ENCODE measurements at regions not wholly inside any gene's neighbourhood (a gene's known extent, or its start where the extent isn't known, plus 50 kb on each side); places are given as distances from the start of the nearest gene placed in this dataset.
"Not testable (repeated sequence)": the region's sequence is repeated elsewhere in the genome, so short reads cannot be mapped to it uniquely, and the experiment has no call there.

DNA sequence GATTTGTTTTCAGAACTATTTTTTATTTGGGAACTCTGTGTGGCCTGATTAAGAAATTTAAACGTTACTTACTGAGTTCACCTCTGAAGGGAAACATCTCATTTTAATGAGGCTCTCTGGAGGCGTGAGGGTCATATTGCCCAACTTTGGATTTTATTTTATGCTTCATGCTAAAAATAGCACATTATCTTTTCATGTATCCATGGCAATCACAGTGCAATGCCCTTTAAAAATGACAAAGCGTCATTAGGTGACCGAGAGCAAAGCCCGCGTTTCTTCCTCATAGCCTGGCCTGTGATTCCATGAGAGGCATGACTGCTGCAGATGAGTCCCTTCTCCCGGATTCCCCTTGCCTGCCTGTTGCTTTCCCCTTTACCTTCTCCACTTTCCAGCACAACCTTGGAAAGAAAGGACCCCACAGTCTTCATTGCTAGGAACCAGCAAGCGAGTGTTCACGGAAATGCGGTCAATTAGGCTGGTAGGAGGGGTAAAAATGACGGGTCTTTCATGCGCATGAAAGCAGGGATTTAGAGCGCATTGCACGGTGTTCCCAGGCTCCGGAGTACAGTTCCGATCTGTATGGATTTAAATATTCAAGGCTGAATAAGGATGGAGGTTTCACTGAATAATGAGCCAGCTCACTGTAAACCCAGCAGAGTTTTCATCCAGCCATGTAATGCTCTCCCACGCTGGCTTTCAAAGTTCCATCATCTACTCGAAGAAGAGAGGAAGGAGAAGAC lies 98.2 kb upstream of the PITRM1 start:
- no peak for DNase-seq (ENCODE audit: low read depth in 2 of 2)

- DNase-seq (ENCODE audit: low read depth in 2 of 2): no peak
Measured at GRCh38 chr10:3268025-3268424, 95.4 kb upstream of the PITRM1 start.

GRCh38 chr10:3265088-3265487 lies 92.5 kb upstream of the PITRM1 start:
- no peak for DNase-seq (ENCODE audit: low read depth in 2 of 2)

DNA sequence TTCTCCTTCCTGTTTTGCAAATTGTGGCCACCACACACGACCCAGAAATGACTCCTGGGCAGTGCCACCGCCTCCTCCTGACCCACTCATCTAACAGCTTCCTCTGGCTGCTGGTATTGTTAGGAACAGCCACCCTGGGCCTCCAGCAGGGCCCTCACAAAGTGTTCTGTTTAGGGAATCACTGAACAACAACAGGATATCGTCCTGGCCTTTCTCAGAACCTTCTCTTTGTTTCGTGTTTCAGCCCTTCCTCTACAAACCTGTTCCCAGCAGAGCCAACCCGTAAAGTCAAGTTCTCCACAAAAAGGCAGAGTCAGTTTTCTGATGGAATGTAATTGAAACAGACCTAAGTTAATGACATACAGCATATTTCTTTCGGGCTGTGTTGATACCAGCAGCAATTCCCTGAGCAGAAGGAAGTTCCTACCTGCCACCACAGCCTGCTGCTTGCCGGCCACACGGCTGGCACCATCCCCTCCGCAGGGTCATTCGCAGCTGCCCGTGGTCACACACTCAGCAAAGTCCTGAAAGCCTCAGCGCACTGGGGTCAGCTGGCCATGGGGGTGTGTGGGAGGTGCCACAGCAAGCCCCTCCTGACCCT lies 91.7 kb upstream of the PITRM1 start:
- no peak for DNase-seq (ENCODE audit: low read depth in 2 of 2)

- no peak for DNase-seq (ENCODE audit: low read depth in 2 of 2)
Measured at GRCh38 chr10:3263747-3264146, 91.2 kb upstream of the PITRM1 start.

DNA sequence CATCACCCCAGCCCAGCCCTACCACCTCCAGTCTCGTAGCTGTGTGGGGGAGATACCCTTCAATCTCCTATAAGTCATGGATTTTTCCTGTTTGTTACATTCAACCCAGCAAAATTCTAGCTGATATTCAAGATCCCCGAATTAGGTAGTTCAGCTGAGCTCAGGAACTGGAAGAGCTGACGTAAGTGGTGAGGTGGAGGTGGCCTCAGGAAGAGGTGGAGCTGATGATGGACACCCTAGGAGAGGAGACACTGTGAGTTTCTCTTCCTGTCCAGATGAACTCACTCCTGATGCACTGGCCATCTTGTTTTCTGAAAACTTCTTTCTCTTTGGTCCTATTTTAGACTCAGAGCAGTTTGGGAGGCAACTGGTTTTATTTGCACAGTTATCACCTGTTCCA lies 90.5 kb upstream of the PITRM1 start:
- no peak for DNase-seq (ENCODE audit: low read depth in 2 of 2)

- no peak for DNase-seq (ENCODE audit: low read depth in 2 of 2)
Measured at GRCh38 chr10:3261921-3262320, 89.3 kb upstream of the PITRM1 start.

GRCh38 chr10:3260066-3260834 lies 87.7 kb upstream of the PITRM1 start:
- no peak for DNase-seq (ENCODE audit: low read depth in 2 of 2)

DNA sequence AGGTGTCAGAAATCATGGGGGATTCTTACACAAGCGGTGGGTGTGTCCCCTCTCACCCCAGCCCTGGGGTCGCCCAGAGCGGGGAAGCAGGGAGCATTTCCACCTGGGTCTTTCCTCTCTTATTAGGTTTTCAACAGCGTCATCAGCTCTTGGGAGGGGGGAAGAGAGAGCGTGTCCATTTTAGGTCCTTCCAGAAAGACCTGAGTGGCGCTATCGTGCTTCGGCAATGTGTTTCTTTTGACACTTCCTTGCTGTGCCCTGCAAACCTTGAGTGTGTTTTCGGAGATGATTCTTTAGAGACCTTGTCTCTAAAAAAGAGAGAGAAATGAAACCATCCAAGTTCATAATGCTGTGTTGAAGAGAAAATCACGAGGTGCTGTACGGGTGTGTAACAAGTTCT lies 86.9 kb upstream of the PITRM1 start:
- no peak for DNase-seq (ENCODE audit: low read depth in 2 of 2)

GRCh38 chr10:3258394-3258793 lies 85.8 kb upstream of the PITRM1 start:
- DNase-seq (ENCODE audit: low read depth in 2 of 2): peak in 1 of 2 experiments; percentile 7

- no peak for DNase-seq (ENCODE audit: low read depth in 2 of 2)
Measured at GRCh38 chr10:3255616-3256015, 83.0 kb upstream of the PITRM1 start.

- no peak for DNase-seq (ENCODE audit: low read depth in 2 of 2)
Measured at GRCh38 chr10:3255075-3255474, 82.5 kb upstream of the PITRM1 start.

- DNase-seq (ENCODE audit: low read depth in 2 of 2): not testable (repeated sequence)
Measured at GRCh38 chr10:3253974-3254373, 81.4 kb upstream of the PITRM1 start.

- DNase-seq (ENCODE audit: low read depth in 2 of 2): no peak
Measured at GRCh38 chr10:3251172-3251571, 78.6 kb upstream of the PITRM1 start.

- DNase-seq (ENCODE audit: low read depth in 2 of 2): no peak
Measured at GRCh38 chr10:3249307-3249889, 76.8 kb upstream of the PITRM1 start.

GRCh38 chr10:3248526-3249306 lies 76.1 kb upstream of the PITRM1 start:
- peak; percentile 90 for DNase-seq (ENCODE audit: low read depth in 2 of 2)

DNA sequence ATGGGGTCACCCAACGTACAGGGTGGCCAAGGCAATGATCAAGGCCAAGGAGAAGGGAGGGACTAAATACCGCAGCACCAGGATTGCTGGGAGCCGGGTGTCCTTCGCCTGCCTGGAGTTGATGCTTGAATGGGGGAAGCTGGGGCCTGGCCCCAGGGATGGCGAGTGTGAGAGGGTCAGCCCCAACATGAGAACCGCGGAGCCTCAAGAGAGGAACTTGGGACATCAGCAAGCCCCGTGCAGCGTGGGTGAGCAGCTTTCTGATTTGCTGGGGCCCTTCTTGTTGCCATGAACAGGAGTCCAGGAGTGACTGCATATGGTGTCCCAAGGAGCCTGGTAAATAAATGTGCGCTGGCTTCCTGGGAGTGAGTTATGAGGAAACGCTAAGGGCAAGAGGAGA lies 72.8 kb upstream of the PITRM1 start:
- no peak for DNase-seq (ENCODE audit: low read depth in 2 of 2)

GRCh38 chr10:3241967-3242650 lies 69.5 kb upstream of the PITRM1 start:
- no peak for DNase-seq (ENCODE audit: low read depth in 2 of 2)

DNA sequence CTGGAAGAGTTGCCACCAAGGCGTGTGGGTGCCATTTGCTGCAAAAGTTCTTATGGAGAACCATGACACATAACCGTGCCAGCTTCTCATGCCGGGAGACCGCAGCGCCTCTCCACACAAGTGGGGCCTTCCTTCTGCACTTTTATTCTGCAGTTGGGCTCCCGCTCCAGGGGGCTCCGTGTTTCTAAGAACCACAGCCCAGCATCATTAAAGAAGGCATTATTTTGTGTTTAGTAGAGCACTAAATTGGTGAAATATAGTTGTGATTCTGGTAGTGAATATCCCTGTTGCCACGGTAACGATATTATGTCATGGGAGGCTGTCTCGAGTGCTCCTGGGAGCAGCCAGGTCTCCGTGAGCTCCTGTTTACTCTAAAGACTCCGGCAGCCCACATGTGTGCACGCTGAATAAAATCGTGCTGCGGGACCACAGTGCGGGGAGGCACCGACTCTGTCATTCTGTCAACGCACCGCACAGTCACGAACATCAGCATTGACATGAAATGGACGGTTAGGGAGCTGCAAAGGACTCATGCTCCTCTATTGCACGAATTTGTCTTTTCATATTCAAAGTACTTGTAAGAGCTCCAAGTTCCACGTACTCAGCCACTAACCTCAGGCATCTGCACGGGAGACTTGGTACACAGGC lies 68.8 kb upstream of the PITRM1 start:
- DNase-seq (ENCODE audit: low read depth in 2 of 2): no peak
